Astrocyte (in vitro differentiated cells and primary cell): ENCODE measurements at regions not wholly inside any gene's neighbourhood (a gene's known extent, or its start where the extent isn't known, plus 50 kb on each side); places are given as distances from the start of the nearest gene placed in this dataset.

Experiments used
- DNase-seq: peaks from one replicate; pipeline ENCODE4 v3.0.0-alpha.2; 2010; ENCODE audit warnings: low read depth
- FAIRE-seq: peaks from 2 replicates; lab custom pipeline; 2011; peaks lifted over from hg19 to GRCh38; lab: Jason Lieb, UNC
- H2AFZ ChIP-seq: 2 replicates; pipeline ENCODE4 v1.6.0; 2012; ENCODE audit warnings: low read depth, low read length, inconsistent platforms
- H3K27ac ChIP-seq: 2 replicates; pipeline ENCODE4 v1.5.1; 2011; ENCODE audit warnings: low read depth, low read length, inconsistent platforms
- H3K27me3 ChIP-seq: 2 replicates; pipeline ENCODE4 v1.6.0; 2011; ENCODE audit warnings: low read length, inconsistent platforms; ENCODE audit not compliant: insufficient read depth
- H3K36me3 ChIP-seq: 2 replicates; pipeline ENCODE4 v1.5.1; 2011; ENCODE audit warnings: low read length, inconsistent platforms; ENCODE audit not compliant: insufficient read depth
- H3K4me1 ChIP-seq: 2 replicates; pipeline ENCODE4 v1.5.1; 2011; ENCODE audit warnings: low read length, inconsistent platforms; ENCODE audit not compliant: insufficient read depth
- H3K4me2 ChIP-seq: 2 replicates; pipeline ENCODE4 v1.6.0; 2012; ENCODE audit warnings: low read length, inconsistent platforms
- H3K4me3 ChIP-seq: 2 replicates; pipeline ENCODE4 v1.5.1; 2011; ENCODE audit warnings: low read depth, mild to moderate bottlenecking, low read length, inconsistent platforms; ENCODE audit not compliant: insufficient read depth
- H3K79me2 ChIP-seq: 2 replicates; pipeline ENCODE4 v1.6.0; 2012; ENCODE audit warnings: mild to moderate bottlenecking, low read length, inconsistent platforms; ENCODE audit not compliant: insufficient read depth
- H3K9ac ChIP-seq: 2 replicates; pipeline ENCODE4 v1.6.0; 2012; ENCODE audit warnings: mild to moderate bottlenecking, low read length, inconsistent platforms
- H3K9me3 ChIP-seq: 2 replicates; pipeline ENCODE4 v1.5.1; 2012; ENCODE audit warnings: low read depth, mild to moderate bottlenecking, low read length, inconsistent platforms; ENCODE audit not compliant: insufficient read depth
- H4K20me1 ChIP-seq: 2 replicates; pipeline ENCODE4 v1.6.0; 2012; ENCODE audit warnings: low read length, inconsistent platforms; ENCODE audit not compliant: insufficient read depth
- H3K27ac Mint-ChIP-seq: one replicate; pipeline ENCODE4 v1.8.0; 2021; ENCODE audit warnings: mild to moderate bottlenecking, mixed read lengths; ENCODE audit not compliant: unreplicated experiment
- H3K27me3 Mint-ChIP-seq: one replicate; pipeline ENCODE4 v1.8.0; 2021; ENCODE audit warnings: low read depth, mixed read lengths; ENCODE audit not compliant: unreplicated experiment
- H3K36me3 Mint-ChIP-seq: one replicate; pipeline ENCODE4 v1.8.0; 2021; ENCODE audit warnings: low read depth, mixed read lengths; ENCODE audit not compliant: unreplicated experiment
- H3K4me1 Mint-ChIP-seq: one replicate; pipeline ENCODE4 v1.8.0; 2021; ENCODE audit warnings: low read depth, mixed read lengths; ENCODE audit not compliant: unreplicated experiment
- H3K4me3 Mint-ChIP-seq: one replicate; pipeline ENCODE4 v1.8.0; 2021; ENCODE audit warnings: mild to moderate bottlenecking, moderate library complexity, mixed read lengths; ENCODE audit not compliant: unreplicated experiment
- H3K9me3 Mint-ChIP-seq: one replicate; pipeline ENCODE4 v1.8.0; 2021; ENCODE audit warnings: mild to moderate bottlenecking, mixed read lengths; ENCODE audit not compliant: unreplicated experiment
- EZH2 ChIP-seq: IDR thresholded peaks from 2 replicates; pipeline ENCODE4 v1.6.1; 2012; ENCODE audit warnings: mild to moderate bottlenecking, low read length, inconsistent platforms; ENCODE audit not compliant: insufficient read depth
- TF ChIP-seq, protein P1 (sequence below): IDR thresholded peaks from 2 replicates; pipeline ENCODE4 v1.5.1; 2011; ENCODE audit warnings: low read depth, mild to moderate bottlenecking, inconsistent platforms, low read length, moderate library complexity; ENCODE audit not compliant: insufficient read depth

DNA sequence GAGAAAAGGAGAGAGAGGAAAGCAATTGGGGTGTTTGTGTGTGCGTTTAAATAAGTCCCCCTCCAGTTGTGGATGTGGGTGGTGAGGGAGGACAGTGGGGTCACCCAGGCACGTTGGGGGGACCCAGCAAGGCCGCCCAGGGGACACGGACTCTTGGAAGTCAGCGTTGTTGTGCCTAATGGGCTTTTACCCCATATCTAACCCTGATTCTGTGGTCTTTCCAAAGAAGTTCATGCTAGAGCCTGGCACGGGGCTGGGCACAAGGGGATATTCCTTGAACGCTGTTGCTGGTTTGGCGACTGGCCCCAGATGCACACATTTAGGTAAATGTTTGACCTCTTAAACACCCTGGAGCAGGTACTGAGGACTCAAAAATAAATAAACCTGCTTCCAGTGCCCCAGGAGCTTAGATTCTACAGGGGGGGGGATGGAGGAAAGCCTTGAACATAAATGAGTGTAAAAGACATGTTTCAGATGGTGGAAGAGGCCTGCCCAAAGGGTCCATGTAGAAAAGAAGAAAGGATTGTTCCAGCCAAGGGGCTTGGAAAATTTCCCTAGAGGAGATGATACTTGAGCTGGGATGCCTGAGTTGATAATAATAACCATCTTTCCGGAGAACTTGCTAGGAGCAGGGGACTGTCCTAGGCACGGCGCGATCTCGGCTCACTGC is 97.7 kb upstream of the SIX3 start:
- Histone ChIP-seq H2AFZ (no peak overlapping the region), H3K4me2 (no peak overlapping the region), H3K27ac (no peak overlapping the region), H4K20me1 (no peaks in the 10 kb centered on the region), H3K9me3 (peaks cover 3% of the 10 kb centered on the region), H3K79me2 (no peaks in the 10 kb centered on the region), H3K36me3 (no peaks in the 10 kb centered on the region), H3K9ac (no peak overlapping the region), H3K27me3 (no peaks in the 10 kb centered on the region), H3K4me1 (no peaks in the 10 kb centered on the region), H3K4me3 (no peak overlapping the region)
- Mint-ChIP-seq H3K9me3 (peaks cover 7% of the 10 kb centered on the region), H3K27ac (no peak overlapping the region), H3K4me3 (no peak overlapping the region), H3K4me1 (no peaks in the 10 kb centered on the region), H3K36me3 (no peaks in the 10 kb centered on the region), H3K27me3 (peaks cover 30% of the 10 kb centered on the region)
- no peak for FAIRE-seq
- DNase-seq = no peak
- TF ChIP-seq, protein P1, sequence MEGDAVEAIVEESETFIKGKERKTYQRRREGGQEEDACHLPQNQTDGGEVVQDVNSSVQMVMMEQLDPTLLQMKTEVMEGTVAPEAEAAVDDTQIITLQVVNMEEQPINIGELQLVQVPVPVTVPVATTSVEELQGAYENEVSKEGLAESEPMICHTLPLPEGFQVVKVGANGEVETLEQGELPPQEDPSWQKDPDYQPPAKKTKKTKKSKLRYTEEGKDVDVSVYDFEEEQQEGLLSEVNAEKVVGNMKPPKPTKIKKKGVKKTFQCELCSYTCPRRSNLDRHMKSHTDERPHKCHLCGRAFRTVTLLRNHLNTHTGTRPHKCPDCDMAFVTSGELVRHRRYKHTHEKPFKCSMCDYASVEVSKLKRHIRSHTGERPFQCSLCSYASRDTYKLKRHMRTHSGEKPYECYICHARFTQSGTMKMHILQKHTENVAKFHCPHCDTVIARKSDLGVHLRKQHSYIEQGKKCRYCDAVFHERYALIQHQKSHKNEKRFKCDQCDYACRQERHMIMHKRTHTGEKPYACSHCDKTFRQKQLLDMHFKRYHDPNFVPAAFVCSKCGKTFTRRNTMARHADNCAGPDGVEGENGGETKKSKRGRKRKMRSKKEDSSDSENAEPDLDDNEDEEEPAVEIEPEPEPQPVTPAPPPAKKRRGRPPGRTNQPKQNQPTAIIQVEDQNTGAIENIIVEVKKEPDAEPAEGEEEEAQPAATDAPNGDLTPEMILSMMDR = no peak
- TF ChIP-seq EZH2 = no peak

DNA sequence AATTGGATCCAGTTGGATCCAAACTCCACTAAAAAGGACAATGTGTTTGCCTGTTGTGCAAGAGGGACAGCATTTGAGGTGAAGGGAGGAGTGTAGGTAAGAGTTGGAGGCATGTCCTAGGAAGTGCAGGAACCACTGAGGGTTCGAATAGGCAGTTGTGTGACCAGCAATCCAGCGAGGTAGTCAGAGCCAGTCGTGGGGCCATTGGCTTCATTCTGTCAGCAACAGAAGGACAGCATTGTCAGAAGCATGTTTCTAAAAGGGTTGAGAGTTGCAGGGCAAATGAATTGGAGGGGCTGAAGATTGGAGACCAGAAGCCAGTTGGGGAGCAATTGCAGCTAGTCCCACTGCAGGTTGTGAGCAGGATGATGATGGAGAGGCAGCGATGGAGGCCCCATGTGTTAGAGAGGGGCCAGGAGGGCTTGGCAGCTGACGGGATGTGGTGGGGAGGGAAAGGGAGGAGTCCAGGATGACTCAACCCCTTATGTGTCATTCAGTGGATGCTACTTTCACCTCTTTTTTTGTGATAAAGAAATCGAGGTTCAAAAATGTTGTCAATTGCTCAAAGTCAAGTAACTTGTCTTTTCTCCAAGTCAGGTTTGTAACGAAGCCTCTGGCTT is 96.7 kb upstream of the SIX3 start:
- peaks cover 7% of the 10 kb centered on the region for H3K9me3 Mint-ChIP-seq
- H3K79me2 ChIP-seq = no peaks in the 10 kb centered on the region
- no peaks in the 10 kb centered on the region for H3K27me3 ChIP-seq
- H3K4me2 ChIP-seq = no peak overlapping the region
- H3K9me3 ChIP-seq = peaks cover 3% of the 10 kb centered on the region
- no peaks in the 10 kb centered on the region for H3K36me3 Mint-ChIP-seq
- H2AFZ ChIP-seq = no peak overlapping the region
- no peak for FAIRE-seq
- H3K4me1 Mint-ChIP-seq = no peaks in the 10 kb centered on the region
- H3K36me3 ChIP-seq = no peaks in the 10 kb centered on the region
- no peaks in the 10 kb centered on the region for H4K20me1 ChIP-seq
- H3K9ac ChIP-seq = no peak overlapping the region
- no peak for TF ChIP-seq EZH2
- TF ChIP-seq, protein P1 = no peak
- H3K4me3 ChIP-seq = no peak overlapping the region
- no peaks in the 10 kb centered on the region for H3K4me1 ChIP-seq
- no peak overlapping the region for H3K27ac Mint-ChIP-seq
- peaks cover 31% of the 10 kb centered on the region for H3K27me3 Mint-ChIP-seq
- no peak overlapping the region for H3K4me3 Mint-ChIP-seq
- no peak overlapping the region for H3K27ac ChIP-seq
- no peak for DNase-seq

DNA sequence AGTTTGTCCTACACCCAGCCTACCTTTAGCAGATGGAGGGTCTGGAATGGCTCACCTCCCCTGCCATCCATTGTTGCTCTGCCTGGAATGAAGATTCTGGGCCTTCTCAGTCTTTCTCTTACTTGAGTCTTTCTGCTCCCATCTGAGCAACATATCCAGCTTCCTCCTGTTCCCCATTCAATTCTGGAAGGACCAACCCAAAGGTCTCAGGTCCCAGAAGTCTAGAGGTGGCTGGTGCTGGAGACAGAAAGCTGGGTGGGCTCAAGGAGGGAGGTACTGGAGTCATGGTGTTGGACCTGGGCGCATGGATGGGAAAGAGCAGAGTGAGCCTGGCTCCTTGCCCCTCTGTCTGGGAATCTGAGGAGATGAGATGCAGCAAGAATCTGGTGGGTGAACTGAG is 93.5 kb upstream of the SIX3 start:
- no peak for FAIRE-seq
- Histone ChIP-seq H3K4me3 (no peak overlapping the region), H3K36me3 (no peaks in the 10 kb centered on the region), H3K4me1 (no peaks in the 10 kb centered on the region), H3K79me2 (no peaks in the 10 kb centered on the region), H3K4me2 (no peak overlapping the region), H3K27ac (no peak overlapping the region), H4K20me1 (no peaks in the 10 kb centered on the region), H3K9ac (no peak overlapping the region), H3K27me3 (no peaks in the 10 kb centered on the region), H2AFZ (no peak overlapping the region), H3K9me3 (no peaks in the 10 kb centered on the region)
- Mint-ChIP-seq H3K4me3 (no peak overlapping the region), H3K4me1 (no peaks in the 10 kb centered on the region), H3K27me3 (peaks cover 31% of the 10 kb centered on the region), H3K36me3 (no peaks in the 10 kb centered on the region), H3K27ac (no peak overlapping the region), H3K9me3 (peaks cover 4% of the 10 kb centered on the region)
- TF ChIP-seq EZH2 = no peak
- TF ChIP-seq, protein P1 = no peak
- DNase-seq = no peak
